ENCODE measurements at regions not wholly inside any gene's neighbourhood (a gene's known extent, or its start where the extent isn't known, plus 50 kb on each side); places are given as distances from the start of the nearest gene placed in this dataset.

GRCh38 chr5:165903835-165904234, 2387.6 kb upstream of the WWC1 start:
- DNase-seq (ENCODE audit: low read depth in 2 of 3, low spot score in 2 of 3) = no peak

- DNase-seq (ENCODE audit: low read depth in 2 of 3, low spot score in 2 of 3) = no peak
Measured at GRCh38 chr5:165906871-165907270, 2384.6 kb upstream of the WWC1 start.

DNA sequence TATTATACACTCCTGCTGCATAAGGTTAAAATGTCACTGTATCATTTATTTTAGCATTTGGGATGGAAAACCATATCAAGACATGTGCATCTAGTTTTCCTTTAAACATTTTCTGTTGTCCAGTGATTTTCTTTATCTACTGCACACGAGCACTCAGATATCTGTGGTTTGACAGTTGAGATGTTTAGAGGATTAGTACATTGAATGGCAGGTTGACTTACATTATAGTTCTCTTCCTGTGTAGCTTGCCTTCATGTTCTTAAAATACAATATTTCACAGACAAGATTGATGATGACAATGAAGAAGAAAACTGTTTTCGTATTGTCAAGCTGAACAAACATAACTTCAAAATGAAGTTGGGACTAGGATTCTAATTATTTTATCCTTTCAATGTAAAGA, 2378.4 kb upstream of the WWC1 start:
- no peak for DNase-seq (ENCODE audit: low read depth in 2 of 3, low spot score in 2 of 3)

- DNase-seq (ENCODE audit: low read depth in 2 of 3, low spot score in 2 of 3) = no peak
Measured at GRCh38 chr5:165914456-165914855, 2377.0 kb upstream of the WWC1 start.

GRCh38 chr5:165919196-165919595, 2372.2 kb upstream of the WWC1 start:
- DNase-seq (ENCODE audit: low read depth in 2 of 3, low spot score in 2 of 3) = no peak

- no peak for DNase-seq (ENCODE audit: low read depth in 2 of 3, low spot score in 2 of 3)
Measured at GRCh38 chr5:165920655-165921054, 2370.8 kb upstream of the WWC1 start.

DNA sequence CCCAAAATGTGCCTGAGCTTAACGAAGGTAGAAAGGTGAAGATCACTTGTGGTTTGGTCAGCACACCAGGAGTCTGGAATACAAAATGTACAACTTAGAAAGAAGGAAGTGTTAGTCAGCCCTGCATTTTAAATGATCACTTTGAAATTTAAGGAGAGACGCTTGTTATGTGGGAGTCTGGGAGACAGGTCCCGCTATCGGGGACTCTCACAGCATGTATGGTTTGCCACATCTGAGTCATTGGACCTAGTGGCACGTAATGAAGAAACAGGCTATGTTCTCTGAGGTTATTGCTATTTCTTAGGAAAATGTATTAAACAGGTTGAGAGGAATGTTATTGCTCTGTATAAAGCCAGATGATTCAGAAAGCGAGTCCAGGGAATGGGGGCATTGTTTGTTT, 2362.5 kb upstream of the WWC1 start:
- DNase-seq (ENCODE audit: low read depth in 2 of 3, low spot score in 2 of 3) = no peak

- DNase-seq (ENCODE audit: low read depth in 2 of 3, low spot score in 2 of 3) = no peak
Measured at GRCh38 chr5:165940541-165940940, 2350.9 kb upstream of the WWC1 start.

DNA sequence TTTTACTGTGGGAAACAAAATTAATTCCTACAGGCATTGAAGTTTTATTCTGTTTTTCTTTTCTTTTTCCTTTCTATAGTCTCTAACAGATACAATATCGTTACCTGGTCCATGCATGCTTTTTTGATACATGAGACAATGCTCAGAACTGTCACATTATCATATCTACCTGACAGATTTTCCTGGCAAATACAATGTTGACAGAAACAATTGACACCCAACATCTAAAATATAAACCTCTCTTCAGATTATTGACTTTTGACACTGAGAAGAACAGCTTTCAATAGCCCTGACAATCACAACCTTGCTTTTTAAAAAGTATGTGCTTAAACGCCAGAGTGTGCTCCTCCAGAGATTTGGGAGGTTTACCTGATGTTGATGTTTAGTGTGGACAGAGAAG, 2334.6 kb upstream of the WWC1 start:
- DNase-seq (ENCODE audit: low read depth in 2 of 3, low spot score in 2 of 3) = no peak

DNA sequence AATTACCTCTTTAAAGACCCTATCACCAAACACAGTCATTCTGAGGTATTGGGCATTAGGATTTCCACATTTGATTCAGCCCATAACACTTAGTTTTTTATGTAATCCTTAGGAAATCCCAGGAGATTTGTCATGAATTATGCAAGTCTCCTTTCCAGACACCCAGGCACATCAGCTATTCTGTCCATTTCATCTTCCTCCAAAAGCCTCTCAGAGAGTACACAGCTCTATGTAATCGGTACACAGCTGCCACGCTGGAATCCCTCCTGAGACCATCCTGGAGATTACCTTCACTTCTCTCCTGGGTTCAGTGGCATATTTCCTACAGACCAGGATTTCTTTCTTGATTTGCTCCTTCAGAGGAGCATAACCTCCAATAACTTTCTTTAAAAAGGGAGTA, 2309.8 kb upstream of the WWC1 start:
- no peak for DNase-seq (ENCODE audit: low read depth in 2 of 3, low spot score in 2 of 3)

DNA sequence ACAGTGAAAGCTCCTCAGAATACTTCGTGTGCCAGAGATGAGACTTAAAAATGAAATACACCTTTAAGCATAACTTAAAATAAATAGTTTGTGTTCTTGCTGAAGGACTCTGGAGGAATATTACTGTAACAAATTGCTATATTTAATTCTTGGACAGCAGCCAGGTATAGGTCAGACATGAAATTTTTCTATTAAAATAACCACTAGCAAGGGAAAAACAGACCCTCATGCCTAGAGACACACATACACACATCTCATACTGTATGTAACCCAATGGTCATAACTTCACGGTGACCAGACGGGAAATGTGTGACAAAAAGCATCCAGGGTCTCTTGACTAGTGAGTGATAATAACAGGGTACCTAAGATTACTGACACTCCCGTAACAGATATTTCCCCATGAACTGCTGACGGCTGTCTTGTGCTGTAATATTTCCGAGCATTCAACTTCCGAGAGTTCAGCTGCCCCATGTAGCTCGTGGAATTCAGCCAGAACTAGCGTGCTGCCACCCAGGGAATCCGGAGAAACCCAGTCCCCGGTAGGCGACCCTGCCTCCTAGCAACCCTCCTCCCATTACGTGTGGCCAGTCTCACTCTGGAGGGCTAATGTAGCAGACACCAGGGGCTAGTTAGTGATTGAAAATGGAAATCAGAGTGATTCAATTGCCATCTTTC, 2295.1 kb upstream of the WWC1 start:
- DNase-seq (ENCODE audit: low read depth in 2 of 3, low spot score in 2 of 3) = no peak

DNA sequence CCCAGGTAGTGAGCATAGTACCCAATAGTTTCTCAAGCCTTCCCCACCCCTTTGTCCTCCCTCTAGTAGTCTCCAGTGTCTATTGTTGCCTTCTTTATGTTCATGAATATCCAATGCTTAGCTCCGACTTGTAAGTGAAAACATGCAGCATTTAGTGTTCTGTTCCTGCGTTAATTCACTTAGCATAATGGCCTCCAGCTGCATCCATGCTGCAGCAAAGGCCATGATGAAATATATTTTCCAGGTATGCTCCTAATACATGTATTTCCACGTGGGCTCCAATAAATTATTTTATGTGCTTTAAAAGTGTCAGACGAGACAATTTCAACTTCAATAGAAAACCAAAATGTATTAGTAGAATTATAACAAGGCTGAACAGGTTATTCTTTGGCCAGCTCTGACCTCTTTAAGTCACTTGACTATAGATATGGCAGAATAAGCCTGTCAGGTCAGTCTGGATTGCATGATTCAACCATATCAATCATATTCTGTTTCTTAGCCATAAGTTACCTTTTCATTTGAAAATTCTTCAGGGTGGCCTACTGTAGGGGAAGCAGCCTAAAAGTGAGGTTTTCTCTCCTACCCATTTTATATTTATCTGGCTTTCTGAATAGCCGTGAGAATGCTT, 2291.6 kb upstream of the WWC1 start:
- no peak for DNase-seq (ENCODE audit: low read depth in 2 of 3, low spot score in 2 of 3)

- no peak for DNase-seq (ENCODE audit: low read depth in 2 of 3, low spot score in 2 of 3)
Measured at GRCh38 chr5:166004006-166004405, 2287.4 kb upstream of the WWC1 start.

DNA sequence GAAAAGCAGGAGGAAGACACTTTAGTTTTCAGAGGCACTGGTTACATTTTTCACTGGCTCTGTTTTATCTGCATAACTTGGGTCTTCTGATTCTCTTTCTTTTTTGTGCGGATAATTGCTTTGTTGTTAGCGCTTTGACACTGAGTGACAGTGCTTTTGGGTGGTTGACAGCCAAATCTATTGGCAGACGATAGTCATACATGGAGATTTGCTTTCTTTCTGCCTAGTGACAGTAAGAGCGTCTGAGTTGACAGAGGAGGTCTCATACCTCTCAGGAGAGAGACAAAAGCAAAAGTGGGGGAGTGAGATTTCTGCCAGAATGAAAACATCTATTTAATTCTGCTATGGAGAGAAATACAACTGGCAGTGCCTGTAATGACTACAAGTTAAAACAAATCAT, 2278.0 kb upstream of the WWC1 start:
- DNase-seq (ENCODE audit: low read depth in 2 of 3, low spot score in 2 of 3) = no peak

GRCh38 chr5:166014256-166014655, 2277.2 kb upstream of the WWC1 start:
- DNase-seq (ENCODE audit: low read depth in 2 of 3, low spot score in 2 of 3) = no peak

DNA sequence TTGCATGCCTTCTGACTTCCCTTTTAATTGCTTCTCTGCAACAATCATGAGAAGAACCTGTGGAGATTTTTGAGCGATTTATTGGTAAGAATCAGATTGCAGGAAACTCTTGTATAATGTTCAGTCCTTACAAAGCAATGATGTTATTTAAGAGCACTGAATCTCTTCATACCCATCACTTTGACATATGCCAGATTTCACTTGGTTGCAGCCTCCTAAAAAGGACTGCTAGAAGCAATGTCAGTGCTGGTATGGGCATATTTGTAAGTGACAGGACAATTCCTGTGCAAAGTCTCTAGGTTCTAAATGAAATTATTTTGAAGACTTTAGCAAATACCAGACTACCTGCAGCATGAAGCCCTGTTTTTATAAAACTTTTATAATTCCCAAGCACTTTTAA, 2272.7 kb upstream of the WWC1 start:
- DNase-seq (ENCODE audit: low read depth in 2 of 3, low spot score in 2 of 3) = no peak

- DNase-seq (ENCODE audit: low read depth in 2 of 3, low spot score in 2 of 3) = no peak
Measured at GRCh38 chr5:166022065-166022464, 2269.4 kb upstream of the WWC1 start.

GRCh38 chr5:166024970-166025369, 2266.5 kb upstream of the WWC1 start:
- DNase-seq (ENCODE audit: low read depth in 2 of 3, low spot score in 2 of 3) = no peak

GRCh38 chr5:166027582-166027981, 2263.9 kb upstream of the WWC1 start:
- DNase-seq (ENCODE audit: low read depth in 2 of 3, low spot score in 2 of 3) = no peak

GRCh38 chr5:166031926-166032325, 2259.5 kb upstream of the WWC1 start:
- no peak for DNase-seq (ENCODE audit: low read depth in 2 of 3, low spot score in 2 of 3)

DNA sequence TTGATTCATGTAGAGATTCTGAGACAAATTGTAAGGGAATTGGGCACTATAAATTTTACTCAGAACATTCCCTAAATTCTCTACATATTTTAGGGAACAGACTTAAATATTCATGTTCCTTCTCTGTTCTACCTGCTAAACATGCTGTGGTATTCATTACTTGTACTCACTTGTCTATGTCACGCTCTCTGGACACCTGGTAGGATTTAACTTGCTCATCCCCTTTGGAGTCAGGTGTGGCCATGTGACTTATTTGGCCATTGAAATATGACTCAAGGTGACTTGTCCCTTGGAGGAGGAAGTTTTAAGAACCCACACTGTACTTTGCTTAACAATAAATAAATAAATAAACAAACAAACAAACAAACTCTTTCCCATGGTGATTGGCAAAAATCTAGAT, 2258.8 kb upstream of the WWC1 start:
- DNase-seq (ENCODE audit: low read depth in 2 of 3, low spot score in 2 of 3) = no peak

GRCh38 chr5:166045961-166046360, 2245.5 kb upstream of the WWC1 start:
- no peak for DNase-seq (ENCODE audit: low read depth in 2 of 3, low spot score in 2 of 3)

DNA sequence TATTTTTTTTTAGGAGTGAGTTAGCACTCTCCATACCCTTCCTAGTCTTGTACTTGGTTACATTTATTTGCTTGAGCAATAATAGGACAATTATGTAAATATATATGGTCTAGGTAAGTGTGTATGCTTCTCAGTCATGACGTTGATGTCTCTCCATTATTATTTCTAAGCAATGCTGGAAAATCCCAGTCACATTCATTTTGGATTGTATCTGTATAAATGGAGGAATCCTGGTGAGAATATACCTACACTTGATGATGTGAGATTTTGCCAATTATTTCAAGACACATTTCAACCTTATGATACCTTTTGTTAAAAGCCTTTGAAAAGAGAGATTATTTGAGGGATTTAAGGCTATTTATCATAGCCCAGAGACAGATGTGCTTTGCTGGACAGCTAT, 2244.5 kb upstream of the WWC1 start:
- no peak for DNase-seq (ENCODE audit: low read depth in 2 of 3, low spot score in 2 of 3)

Data from hematopoietic multipotent progenitor cell (in vitro differentiated cells).